SK-N-SH (cell line): ENCODE measurements at regions not wholly inside any gene's neighbourhood (a gene's known extent, or its start where the extent isn't known, plus 50 kb on each side); places are given as distances from the start of the nearest gene placed in this dataset.

ENCODE experiments used
- CTCF ChIA-PET: fragments of 300-600, 350-600 bp; formaldehyde crosslinking; extraction: SDS; loops from one replicate; lab custom pipeline; 2021; lab: Yijun Ruan, JAX
- POLR2A ChIA-PET: fragments of 350-600 bp; sonication (Branson Sonifier 250); formaldehyde crosslinking; extraction: SDS; loops from one replicate; lab custom pipeline; 2020; ENCODE audit warnings: antibody characterized with exemption, inconsistent platforms; lab: Yijun Ruan, JAX
- DNase-seq: peaks from one replicate; pipeline ENCODE4 v3.0.0; 2012
- H2AFZ ChIP-seq: fragments of 200-600 bp; sonication (generic); 2 replicates; pipeline ENCODE4 v1.8.1; 2016; ENCODE audit warnings: antibody characterized with exemption, mild to moderate bottlenecking, low read depth
- H3F3A ChIP-seq: fragments of 200-600 bp; sonication (generic); replicated peaks from 2 replicates; pipeline ENCODE3; 2016; ENCODE audit warnings: antibody characterized with exemption, mild to moderate bottlenecking; ENCODE audit not compliant: insufficient read depth
- H3K27ac ChIP-seq, 2 experiments: fragments of 200-500 bp in 1 of 2; fragments of 200-600 bp in 1 of 2; sonication (Bioruptor generic) in 1 of 2; sonication (generic), shearing (Covaris generic) in 1 of 2; 2 replicates each; pipeline versions ENCODE4 v1.5.1 to v1.6.1; 2014 to 2016; ENCODE audit warnings: low read depth in 2 of 2, inconsistent platforms in 1 of 2, low read length in 1 of 2, mild to moderate bottlenecking in 1 of 2, mixed read lengths in 1 of 2
- H3K27me3 ChIP-seq: fragments of 200-600 bp; sonication (generic), shearing (Covaris generic); 2 replicates; pipeline ENCODE4 v1.6.1; 2016; ENCODE audit warnings: mixed run types; ENCODE audit not compliant: insufficient read depth
- H3K36me3 ChIP-seq, 2 experiments: fragments of 200-500 bp in 1 of 2; fragments of 200-600 bp in 1 of 2; sonication (Bioruptor generic) in 1 of 2; sonication (generic) in 1 of 2; replicated peaks in 1 of 2; 2 replicates each; pipeline versions ENCODE3 to v1.5.1; 2014 to 2016; ENCODE audit warnings: low read length in 1 of 2, mild to moderate bottlenecking in 1 of 2; ENCODE audit not compliant: insufficient read depth in 2 of 2, control insufficient read depth in 1 of 2
- H3K4me1 ChIP-seq, 2 experiments: fragments of 200-500 bp in 1 of 2; fragments of 200-600 bp in 1 of 2; sonication (Bioruptor generic) in 1 of 2; sonication (generic), shearing (Covaris generic) in 1 of 2; 2 replicates each; pipeline versions ENCODE4 v1.5.1 to v1.6.1; 2014 to 2016; ENCODE audit warnings: low read depth in 1 of 2, low read length in 1 of 2, mixed run types in 1 of 2; ENCODE audit not compliant: insufficient read depth in 2 of 2, control insufficient read depth in 1 of 2
- H3K4me2 ChIP-seq: fragments of 200-600 bp; sonication (generic), shearing (Covaris generic); 2 replicates; pipeline ENCODE4 v1.6.1; 2017; ENCODE audit warnings: mixed run types
- H3K4me3 ChIP-seq, 2 experiments: fragments of 200-500 bp in 1 of 2; fragments of 200-600 bp in 1 of 2; sonication (Bioruptor generic) in 1 of 2; sonication (generic), shearing (Covaris generic) in 1 of 2; 2 replicates each; pipeline versions ENCODE4 v1.5.1 to v1.8.1; 2014 to 2016; ENCODE audit warnings: low read depth in 2 of 2, inconsistent platforms in 1 of 2, low read length in 1 of 2, mild to moderate bottlenecking in 1 of 2, mixed read lengths in 1 of 2, moderate library complexity in 1 of 2
- H3K79me2 ChIP-seq: fragments of 200-600 bp; sonication (generic); 2 replicates; pipeline ENCODE4 v1.8.1; 2017; ENCODE audit warnings: mild to moderate bottlenecking; ENCODE audit not compliant: insufficient read depth
- H3K9ac ChIP-seq: fragments of 200-600 bp; sonication (generic); 2 replicates; pipeline ENCODE4 v1.6.1; 2017; ENCODE audit warnings: mixed run types
- H3K9me2 ChIP-seq: fragments of 200-600 bp; sonication (generic); 2 replicates; pipeline ENCODE4 v1.6.1; 2017; ENCODE audit warnings: mixed run types
- H3K9me3 ChIP-seq: fragments of 200-600 bp; sonication (generic); 2 replicates; pipeline ENCODE4 v1.6.1; 2017; ENCODE audit warnings: mixed run types, mild to moderate bottlenecking, moderate library complexity
- H4K20me1 ChIP-seq: fragments of 200-600 bp; sonication (generic); 2 replicates; pipeline ENCODE4 v1.6.1; 2017; ENCODE audit warnings: mild to moderate bottlenecking, mixed run types; ENCODE audit not compliant: insufficient read depth
- CHD2 ChIP-seq: fragments of 150-350 bp; IDR thresholded peaks from 2 replicates; pipeline ENCODE4 v1.6.1; 2018; ENCODE audit warnings: low read length; ENCODE audit not compliant: partially characterized antibody
- CTCF ChIP-seq: fragments of 200-600 bp; sonication (generic); IDR thresholded peaks from 2 replicates; pipeline ENCODE4 v1.6.1; 2017; ENCODE audit warnings: antibody characterized with exemption, mild to moderate bottlenecking, moderate library complexity
- ELF1 ChIP-seq: IDR thresholded peaks from 2 replicates; pipeline ENCODE4 v1.4.0; 2012
- EZH2phosphoT487 ChIP-seq: fragments of 200-600 bp; sonication (generic); IDR thresholded peaks from 2 replicates; pipeline ENCODE4 v1.6.1; 2017; ENCODE audit warnings: low read depth, mixed run types, mild to moderate bottlenecking, antibody characterized with exemption, moderate library complexity, borderline replicate concordance
- FOXM1 ChIP-seq: IDR thresholded peaks from 2 replicates; pipeline ENCODE4 v1.4.0; 2012; ENCODE audit warnings: low read depth, mild to moderate bottlenecking
- GATA2 ChIP-seq: sonication (generic); formaldehyde crosslinking; IDR thresholded peaks from 2 replicates; pipeline ENCODE4 v1.5.0; 2020; ENCODE audit warnings: mild to moderate bottlenecking, missing genetic modification reagents
- JUND ChIP-seq: IDR thresholded peaks from 2 replicates; pipeline ENCODE4 v1.4.0; 2012
- MEF2A ChIP-seq: IDR thresholded peaks from 2 replicates; pipeline ENCODE4 v1.4.0; 2012; ENCODE audit warnings: low read depth, borderline replicate concordance
- MXI1 ChIP-seq: IDR thresholded peaks from 2 replicates; pipeline ENCODE4 v1.6.1; 2012; ENCODE audit warnings: mild to moderate bottlenecking, low read depth, low read length, improper control_type of control experiment
- POLR2AphosphoS5 ChIP-seq: IDR thresholded peaks from 2 replicates; pipeline ENCODE4 v1.6.1; 2012; ENCODE audit warnings: low read depth, low read length
- RXRA ChIP-seq: IDR thresholded peaks from 2 replicates; pipeline ENCODE4 v1.4.0; 2012; ENCODE audit warnings: low read depth, mild to moderate bottlenecking, borderline replicate concordance
- SIN3A ChIP-seq: IDR thresholded peaks from 2 replicates; pipeline ENCODE4 v1.6.1; 2012; ENCODE audit warnings: low read depth, mild to moderate bottlenecking, low read length, moderate library complexity, borderline replicate concordance
- SMC3 ChIP-seq: IDR thresholded peaks from 2 replicates; pipeline ENCODE4 v1.6.1; 2012; ENCODE audit warnings: low read depth, low read length, improper control_type of control experiment
- TAF1 ChIP-seq: IDR thresholded peaks from 2 replicates; pipeline ENCODE4 v1.6.1; 2012; ENCODE audit warnings: low read depth, mild to moderate bottlenecking, low read length, moderate library complexity, borderline replicate concordance
- TCF12 ChIP-seq: IDR thresholded peaks from 2 replicates; pipeline ENCODE4 v1.4.0; 2012
- USF1 ChIP-seq: IDR thresholded peaks from 2 replicates; pipeline ENCODE4 v1.4.0; 2012; ENCODE audit warnings: low read depth, borderline replicate concordance
- YY1 ChIP-seq: IDR thresholded peaks from 2 replicates; pipeline ENCODE4 v1.4.0; 2012; ENCODE audit warnings: low read depth, mild to moderate bottlenecking
- ZBTB33 ChIP-seq: IDR thresholded peaks from 2 replicates; pipeline ENCODE4 v1.4.0; 2012; ENCODE audit warnings: low read depth, borderline replicate concordance
- WGBS: methylation state at CpG from one replicate; pipeline ENCODE4 v1.1.6; 2017; ENCODE audit warnings: low lambda C conversion rate; 5-methylcytosine and 5-hydroxymethylcytosine counted together
- TF ChIP-seq, protein P1 (sequence below): IDR thresholded peaks from 2 replicates; pipeline ENCODE4; 2012
- TF ChIP-seq, protein P2 (sequence below): fragments of 150-350 bp; IDR thresholded peaks from 2 replicates; pipeline ENCODE4 v1.6.1; 2016; ENCODE audit warnings: mild to moderate bottlenecking, low read depth, low read length

DNA sequence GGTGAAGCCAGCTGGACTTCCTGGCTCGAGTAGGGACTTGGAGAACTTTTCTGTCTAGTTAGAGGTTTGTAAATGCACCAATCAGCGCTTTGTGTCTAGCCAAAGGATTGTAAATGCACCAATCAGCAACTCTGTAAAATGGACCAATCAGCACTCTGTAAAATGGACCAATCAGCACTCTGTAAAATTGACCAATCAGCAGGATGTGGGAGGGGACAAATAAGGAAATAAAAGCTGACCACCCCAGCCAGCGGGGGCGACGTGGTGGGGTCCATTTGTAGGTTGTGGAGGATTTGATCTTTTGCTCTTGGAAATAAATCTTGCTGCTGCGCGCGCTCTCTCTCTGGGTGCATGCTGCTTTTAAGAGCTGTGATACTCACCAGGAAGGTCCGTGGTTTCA is 202.9 kb downstream of the MIAT start:
- ChIA-PET CTCF (interaction anchor here (0.6 kb wide), 2 partner anchors 72 to 388 kb away, joined by 3 read pairs; no protein-coding TSS in a partner anchor), POLR2A (no interaction called here)
- Histone ChIP-seq H3F3A (no peaks in the 10 kb centered on the region), H3K36me3 (no peaks in the 10 kb centered on the region), H2AFZ (no peak overlapping the region), H3K79me2 (no peaks in the 10 kb centered on the region), H3K4me1 (no peaks in the 10 kb centered on the region), H3K27me3 (no peaks in the 10 kb centered on the region), H3K4me3 (no peak overlapping the region), H3K9me3 (no peaks in the 10 kb centered on the region), H4K20me1 (no peaks in the 10 kb centered on the region), H3K9ac (no peak overlapping the region), H3K27ac (no peak overlapping the region), H3K9me2 (no peaks in the 10 kb centered on the region), H3K4me2 (no peak overlapping the region)
- TF ChIP-seq POLR2AphosphoS5 (no peak), EZH2phosphoT487 (no peak), CHD2 (no peak), ELF1 (no peak), FOXM1 (no peak), SIN3A (no peak), CTCF (no peak), USF1 (no peak), ZBTB33 (no peak), JUND (no peak), MXI1 (no peak)
- 70% methylated on average over 9 of the region's 9 CpGs for WGBS
- no peak for DNase-seq

- Histone ChIP-seq H3K9ac (no peak overlapping the region), H2AFZ (no peak overlapping the region), H3K9me2 (no peaks in the 10 kb centered on the region), H3K27me3 (no peaks in the 10 kb centered on the region), H3K27ac (no peak overlapping the region), H3K36me3 (no peaks in the 10 kb centered on the region), H3F3A (no peaks in the 10 kb centered on the region), H3K79me2 (no peaks in the 10 kb centered on the region), H4K20me1 (no peaks in the 10 kb centered on the region), H3K4me1 (no peaks in the 10 kb centered on the region), H3K9me3 (no peaks in the 10 kb centered on the region), H3K4me2 (no peak overlapping the region), H3K4me3 (no peak overlapping the region)
- CTCF ChIA-PET = no interaction called here
- no peak for DNase-seq
- 47% methylated on average over 1 of the region's 1 CpG for WGBS
- POLR2A ChIA-PET = no interaction called here
- no peak for TF ChIP-seq ZBTB33
- TF ChIP-seq RXRA = no peak
- no peak for TF ChIP-seq YY1
- TF ChIP-seq CHD2 = no peak
- TF ChIP-seq SIN3A = no peak
- TF ChIP-seq, protein P1, sequence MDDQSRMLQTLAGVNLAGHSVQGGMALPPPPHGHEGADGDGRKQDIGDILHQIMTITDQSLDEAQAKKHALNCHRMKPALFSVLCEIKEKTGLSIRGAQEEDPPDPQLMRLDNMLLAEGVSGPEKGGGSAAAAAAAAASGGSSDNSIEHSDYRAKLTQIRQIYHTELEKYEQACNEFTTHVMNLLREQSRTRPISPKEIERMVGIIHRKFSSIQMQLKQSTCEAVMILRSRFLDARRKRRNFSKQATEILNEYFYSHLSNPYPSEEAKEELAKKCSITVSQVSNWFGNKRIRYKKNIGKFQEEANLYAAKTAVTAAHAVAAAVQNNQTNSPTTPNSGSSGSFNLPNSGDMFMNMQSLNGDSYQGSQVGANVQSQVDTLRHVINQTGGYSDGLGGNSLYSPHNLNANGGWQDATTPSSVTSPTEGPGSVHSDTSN = no peak
- TF ChIP-seq SMC3 = no peak
- TF ChIP-seq TAF1 = no peak
- TF ChIP-seq TCF12 = no peak
- no peak for TF ChIP-seq ELF1
- TF ChIP-seq, protein P2, sequence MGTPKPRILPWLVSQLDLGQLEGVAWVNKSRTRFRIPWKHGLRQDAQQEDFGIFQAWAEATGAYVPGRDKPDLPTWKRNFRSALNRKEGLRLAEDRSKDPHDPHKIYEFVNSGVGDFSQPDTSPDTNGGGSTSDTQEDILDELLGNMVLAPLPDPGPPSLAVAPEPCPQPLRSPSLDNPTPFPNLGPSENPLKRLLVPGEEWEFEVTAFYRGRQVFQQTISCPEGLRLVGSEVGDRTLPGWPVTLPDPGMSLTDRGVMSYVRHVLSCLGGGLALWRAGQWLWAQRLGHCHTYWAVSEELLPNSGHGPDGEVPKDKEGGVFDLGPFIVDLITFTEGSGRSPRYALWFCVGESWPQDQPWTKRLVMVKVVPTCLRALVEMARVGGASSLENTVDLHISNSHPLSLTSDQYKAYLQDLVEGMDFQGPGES = no peak
- no peak for TF ChIP-seq MEF2A
- TF ChIP-seq GATA2 (CRISPR knock-in tag) = no peak
These were observed 207.6 kb downstream of the MIAT start for GRCh38 chr22:26865021-26865420.
